HG03066 (cell line): ENCODE measurements at regions not wholly inside any gene's neighbourhood (a gene's known extent, or its start where the extent isn't known, plus 50 kb on each side); places are given as distances from the start of the nearest gene placed in this dataset.
A peak's percentile ranks its signal among the peaks of the same experiment; 100 is the strongest.
"Not testable (repeated sequence)": the region's sequence is repeated elsewhere in the genome, so short reads cannot be mapped to it uniquely, and the experiment has no call there.

Source experiments
- ATAC-seq: cut with Tn5 transposase; IDR thresholded peaks from one replicate; pipeline ENCODE4 v1.9.1; 2021; ENCODE audit warnings: low read depth; ENCODE audit not compliant: unreplicated experiment

- ATAC-seq, result not testable (repeated sequence)
Measured at GRCh38 chr16:29355339-29356059, 51.0 kb downstream of the NPIPB11 start.

- ATAC-seq, result not testable (repeated sequence)
Measured at GRCh38 chr16:29354449-29354848, 52.1 kb downstream of the NPIPB11 start.

GRCh38 chr16:29352617-29352999, 53.9 kb downstream of the NPIPB11 start:
- not testable (repeated sequence) for ATAC-seq

GRCh38 chr16:29351970-29352616, 54.4 kb downstream of the NPIPB11 start:
- ATAC-seq, result not testable (repeated sequence)

- ATAC-seq, result not testable (repeated sequence)
Measured at GRCh38 chr16:29351271-29351969, 55.1 kb downstream of the NPIPB11 start.

GRCh38 chr16:29349966-29350365, 56.5 kb downstream of the NPIPB11 start:
- not testable (repeated sequence) for ATAC-seq

- not testable (repeated sequence) for ATAC-seq
Measured at GRCh38 chr16:29348748-29349147, 57.8 kb downstream of the NPIPB11 start.

- not testable (repeated sequence) for ATAC-seq
Measured at GRCh38 chr16:29348123-29348690, 58.3 kb downstream of the NPIPB11 start.

- ATAC-seq, result not testable (repeated sequence)
Measured at GRCh38 chr16:29346796-29347580, 59.5 kb downstream of the NPIPB11 start.

GRCh38 chr16:29346203-29346602, 60.3 kb downstream of the NPIPB11 start:
- ATAC-seq, result not testable (repeated sequence)

- ATAC-seq, result not testable (repeated sequence)
Measured at GRCh38 chr16:29342937-29343336, 63.6 kb downstream of the NPIPB11 start.

- ATAC-seq, result not testable (repeated sequence)
Measured at GRCh38 chr16:29340779-29341438, 65.6 kb downstream of the NPIPB11 start.

- not testable (repeated sequence) for ATAC-seq
Measured at GRCh38 chr16:29340235-29340634, 66.3 kb downstream of the NPIPB11 start.

GRCh38 chr16:29338821-29339700, 67.5 kb downstream of the NPIPB11 start:
- peak; percentile 60 for ATAC-seq

GRCh38 chr16:29337385-29337901, 69.1 kb downstream of the NPIPB11 start:
- not testable (repeated sequence) for ATAC-seq

- not testable (repeated sequence) for ATAC-seq
Measured at GRCh38 chr16:29335549-29335846, 71.0 kb downstream of the NPIPB11 start.

GRCh38 chr16:29334776-29335548, 71.5 kb downstream of the NPIPB11 start:
- ATAC-seq, result not testable (repeated sequence)
